ENCODE measurements at regions not wholly inside any gene's neighbourhood (a gene's known extent, or its start where the extent isn't known, plus 50 kb on each side); places are given as distances from the start of the nearest gene placed in this dataset.

DNA sequence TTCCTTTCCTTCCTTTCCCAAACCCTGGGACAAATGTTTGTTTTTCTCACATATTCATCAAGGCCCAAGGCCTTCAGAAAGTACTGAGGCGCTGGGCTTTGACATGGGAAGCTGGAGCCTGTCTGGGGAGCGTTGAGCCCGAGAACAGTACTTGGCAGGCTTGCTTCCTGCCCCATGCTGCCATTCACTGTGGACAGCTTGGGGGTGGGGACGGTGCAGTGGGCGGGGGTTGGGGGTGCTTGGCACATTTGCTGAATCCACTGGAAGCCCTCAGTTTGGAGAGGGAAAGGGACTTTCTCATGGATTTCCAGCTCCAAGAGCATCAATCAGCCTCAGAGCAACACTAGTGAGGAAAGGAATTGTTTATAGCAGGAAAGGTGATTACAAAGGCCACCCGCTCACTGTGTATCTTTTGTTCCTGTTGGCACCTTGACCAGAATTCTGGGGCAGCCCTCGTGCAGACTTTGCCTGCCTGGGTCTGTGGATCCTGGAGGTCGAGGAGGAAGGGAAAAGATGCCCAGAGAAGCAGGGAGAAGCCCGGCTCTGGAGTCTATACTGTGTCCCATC, 199.8 kb upstream of the RGMA start:
- TF ChIP-seq SMC3 (IDR thresholded peaks at IDR 0.05; ENCODE audit: borderline replicate concordance, low read length): no peak
- TF ChIP-seq JUND (IDR thresholded peaks at IDR 0.05; ENCODE audit: low read depth, low read length): no peak
- no peak for TF ChIP-seq BRCA1 (IDR thresholded peaks at IDR 0.05; ENCODE audit: low read depth, low read length)
- TF ChIP-seq, protein P1, sequence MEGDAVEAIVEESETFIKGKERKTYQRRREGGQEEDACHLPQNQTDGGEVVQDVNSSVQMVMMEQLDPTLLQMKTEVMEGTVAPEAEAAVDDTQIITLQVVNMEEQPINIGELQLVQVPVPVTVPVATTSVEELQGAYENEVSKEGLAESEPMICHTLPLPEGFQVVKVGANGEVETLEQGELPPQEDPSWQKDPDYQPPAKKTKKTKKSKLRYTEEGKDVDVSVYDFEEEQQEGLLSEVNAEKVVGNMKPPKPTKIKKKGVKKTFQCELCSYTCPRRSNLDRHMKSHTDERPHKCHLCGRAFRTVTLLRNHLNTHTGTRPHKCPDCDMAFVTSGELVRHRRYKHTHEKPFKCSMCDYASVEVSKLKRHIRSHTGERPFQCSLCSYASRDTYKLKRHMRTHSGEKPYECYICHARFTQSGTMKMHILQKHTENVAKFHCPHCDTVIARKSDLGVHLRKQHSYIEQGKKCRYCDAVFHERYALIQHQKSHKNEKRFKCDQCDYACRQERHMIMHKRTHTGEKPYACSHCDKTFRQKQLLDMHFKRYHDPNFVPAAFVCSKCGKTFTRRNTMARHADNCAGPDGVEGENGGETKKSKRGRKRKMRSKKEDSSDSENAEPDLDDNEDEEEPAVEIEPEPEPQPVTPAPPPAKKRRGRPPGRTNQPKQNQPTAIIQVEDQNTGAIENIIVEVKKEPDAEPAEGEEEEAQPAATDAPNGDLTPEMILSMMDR (IDR thresholded peaks at IDR 0.05 in 2 of 3, conservative IDR thresholded peaks at IDR 0.05 in 1 of 3; ENCODE audit: control insufficient read depth in 2 of 3, extremely low read depth in 1 of 3, insufficient read depth in 1 of 3, low read depth in 3 of 3, low read length in 3 of 3): no peak
- no peak for TF ChIP-seq NR2F1 (conservative IDR thresholded peaks at IDR 0.05)
- no peak for TF ChIP-seq ZNF24 (IDR thresholded peaks at IDR 0.05)
- TF ChIP-seq CREB1 (IDR thresholded peaks at IDR 0.05; ENCODE audit: low read depth): no peak
- TF ChIP-seq POLR2A (IDR thresholded peaks at IDR 0.05; ENCODE audit: low read depth, low read length): no peak
- TF ChIP-seq CHD2 (IDR thresholded peaks at IDR 0.05; ENCODE audit: borderline replicate concordance, low read depth, low read length): no peak
- TF ChIP-seq SIN3A (IDR thresholded peaks at IDR 0.05; ENCODE audit: low read depth, low read length): no peak
- TF ChIP-seq, protein P2, sequence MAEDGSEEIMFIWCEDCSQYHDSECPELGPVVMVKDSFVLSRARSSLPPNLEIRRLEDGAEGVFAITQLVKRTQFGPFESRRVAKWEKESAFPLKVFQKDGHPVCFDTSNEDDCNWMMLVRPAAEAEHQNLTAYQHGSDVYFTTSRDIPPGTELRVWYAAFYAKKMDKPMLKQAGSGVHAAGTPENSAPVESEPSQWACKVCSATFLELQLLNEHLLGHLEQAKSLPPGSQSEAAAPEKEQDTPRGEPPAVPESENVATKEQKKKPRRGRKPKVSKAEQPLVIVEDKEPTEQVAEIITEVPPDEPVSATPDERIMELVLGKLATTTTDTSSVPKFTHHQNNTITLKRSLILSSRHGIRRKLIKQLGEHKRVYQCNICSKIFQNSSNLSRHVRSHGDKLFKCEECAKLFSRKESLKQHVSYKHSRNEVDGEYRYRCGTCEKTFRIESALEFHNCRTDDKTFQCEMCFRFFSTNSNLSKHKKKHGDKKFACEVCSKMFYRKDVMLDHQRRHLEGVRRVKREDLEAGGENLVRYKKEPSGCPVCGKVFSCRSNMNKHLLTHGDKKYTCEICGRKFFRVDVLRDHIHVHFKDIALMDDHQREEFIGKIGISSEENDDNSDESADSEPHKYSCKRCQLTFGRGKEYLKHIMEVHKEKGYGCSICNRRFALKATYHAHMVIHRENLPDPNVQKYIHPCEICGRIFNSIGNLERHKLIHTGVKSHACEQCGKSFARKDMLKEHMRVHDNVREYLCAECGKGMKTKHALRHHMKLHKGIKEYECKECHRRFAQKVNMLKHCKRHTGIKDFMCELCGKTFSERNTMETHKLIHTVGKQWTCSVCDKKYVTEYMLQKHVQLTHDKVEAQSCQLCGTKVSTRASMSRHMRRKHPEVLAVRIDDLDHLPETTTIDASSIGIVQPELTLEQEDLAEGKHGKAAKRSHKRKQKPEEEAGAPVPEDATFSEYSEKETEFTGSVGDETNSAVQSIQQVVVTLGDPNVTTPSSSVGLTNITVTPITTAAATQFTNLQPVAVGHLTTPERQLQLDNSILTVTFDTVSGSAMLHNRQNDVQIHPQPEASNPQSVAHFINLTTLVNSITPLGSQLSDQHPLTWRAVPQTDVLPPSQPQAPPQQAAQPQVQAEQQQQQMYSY (CRISPR knock-in tag; IDR thresholded peaks at IDR 0.05): no peak
- no peak for TF ChIP-seq NFIC (IDR thresholded peaks at IDR 0.05; ENCODE audit: low read depth, low read length)
- TF ChIP-seq, protein P3, sequence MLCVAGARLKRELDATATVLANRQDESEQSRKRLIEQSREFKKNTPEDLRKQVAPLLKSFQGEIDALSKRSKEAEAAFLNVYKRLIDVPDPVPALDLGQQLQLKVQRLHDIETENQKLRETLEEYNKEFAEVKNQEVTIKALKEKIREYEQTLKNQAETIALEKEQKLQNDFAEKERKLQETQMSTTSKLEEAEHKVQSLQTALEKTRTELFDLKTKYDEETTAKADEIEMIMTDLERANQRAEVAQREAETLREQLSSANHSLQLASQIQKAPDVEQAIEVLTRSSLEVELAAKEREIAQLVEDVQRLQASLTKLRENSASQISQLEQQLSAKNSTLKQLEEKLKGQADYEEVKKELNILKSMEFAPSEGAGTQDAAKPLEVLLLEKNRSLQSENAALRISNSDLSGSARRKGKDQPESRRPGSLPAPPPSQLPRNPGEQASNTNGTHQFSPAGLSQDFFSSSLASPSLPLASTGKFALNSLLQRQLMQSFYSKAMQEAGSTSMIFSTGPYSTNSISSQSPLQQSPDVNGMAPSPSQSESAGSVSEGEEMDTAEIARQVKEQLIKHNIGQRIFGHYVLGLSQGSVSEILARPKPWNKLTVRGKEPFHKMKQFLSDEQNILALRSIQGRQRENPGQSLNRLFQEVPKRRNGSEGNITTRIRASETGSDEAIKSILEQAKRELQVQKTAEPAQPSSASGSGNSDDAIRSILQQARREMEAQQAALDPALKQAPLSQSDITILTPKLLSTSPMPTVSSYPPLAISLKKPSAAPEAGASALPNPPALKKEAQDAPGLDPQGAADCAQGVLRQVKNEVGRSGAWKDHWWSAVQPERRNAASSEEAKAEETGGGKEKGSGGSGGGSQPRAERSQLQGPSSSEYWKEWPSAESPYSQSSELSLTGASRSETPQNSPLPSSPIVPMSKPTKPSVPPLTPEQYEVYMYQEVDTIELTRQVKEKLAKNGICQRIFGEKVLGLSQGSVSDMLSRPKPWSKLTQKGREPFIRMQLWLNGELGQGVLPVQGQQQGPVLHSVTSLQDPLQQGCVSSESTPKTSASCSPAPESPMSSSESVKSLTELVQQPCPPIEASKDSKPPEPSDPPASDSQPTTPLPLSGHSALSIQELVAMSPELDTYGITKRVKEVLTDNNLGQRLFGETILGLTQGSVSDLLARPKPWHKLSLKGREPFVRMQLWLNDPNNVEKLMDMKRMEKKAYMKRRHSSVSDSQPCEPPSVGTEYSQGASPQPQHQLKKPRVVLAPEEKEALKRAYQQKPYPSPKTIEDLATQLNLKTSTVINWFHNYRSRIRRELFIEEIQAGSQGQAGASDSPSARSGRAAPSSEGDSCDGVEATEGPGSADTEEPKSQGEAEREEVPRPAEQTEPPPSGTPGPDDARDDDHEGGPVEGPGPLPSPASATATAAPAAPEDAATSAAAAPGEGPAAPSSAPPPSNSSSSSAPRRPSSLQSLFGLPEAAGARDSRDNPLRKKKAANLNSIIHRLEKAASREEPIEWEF (IDR thresholded peaks at IDR 0.05; ENCODE audit: insufficient replicate concordance, low read depth, low read length): no peak
- TF ChIP-seq ZNF207 (IDR thresholded peaks at IDR 0.05; ENCODE audit: borderline replicate concordance): no peak

All from GM12878 (cell line).